B cell (primary cell): ENCODE measurements at regions not wholly inside any gene's neighbourhood (a gene's known extent, or its start where the extent isn't known, plus 50 kb on each side); places are given as distances from the start of the nearest gene placed in this dataset.

Source experiments
- ATAC-seq: fragments of 200-7000 bp; cut with Tn5 transposase; one replicate; pipeline ENCODE4 v1.10.0; 2021; ENCODE audit warnings: low read depth, mild to moderate bottlenecking, moderate number of reproducible peaks, moderate library complexity
- CTCF ChIA-PET: fragments of 350-600 bp; sonication (Branson Sonifier 250); formaldehyde crosslinking; loops from one replicate; lab custom pipeline; 2021; ENCODE audit warnings: antibody characterized with exemption, inconsistent platforms; lab: Charles Lee
- POLR2A ChIA-PET: fragments of 350-600 bp; sonication (Branson Sonifier 250); formaldehyde crosslinking; loops from one replicate; lab custom pipeline; 2021; ENCODE audit warnings: antibody characterized with exemption; lab: Charles Lee
- DNase-seq: peaks from one replicate; pipeline ENCODE4 v3.0.0; 2013
- H2AFZ ChIP-seq: 2 replicates; pipeline ENCODE4 v1.6.1; 2012; ENCODE audit warnings: mild to moderate bottlenecking, low read depth, low read length; ENCODE audit not compliant: insufficient read depth, poor library complexity, severe bottlenecking
- H3K27ac ChIP-seq, 2 donors: 1 replicate in 1 of 2; 2 replicates in 1 of 2; pipeline ENCODE4 v1.5.1; 2012 to 2013; ENCODE audit warnings: low read length in 2 of 2, mild to moderate bottlenecking in 2 of 2, moderate library complexity in 1 of 2
- H3K27me3 ChIP-seq, 4 experiments: fragments of 200-600 bp in 1 of 4; sonication (generic) in 1 of 4; replicated peaks in 1 of 4; 1 replicate in 2 of 4; 2 replicates in 2 of 4; pipeline versions ENCODE4 v1.6.1 to v1.7.0; 2013 to 2016; ENCODE audit warnings: low read length in 3 of 4, mild to moderate bottlenecking in 2 of 4, mixed read lengths in 1 of 4, moderate library complexity in 1 of 4; ENCODE audit not compliant: insufficient read depth in 4 of 4, control insufficient read depth in 3 of 4; ENCODE audit errors: control extremely low read depth in 1 of 4
- H3K36me3 ChIP-seq, 2 experiments: replicated peaks in 1 of 2; 1 replicate in 1 of 2; 2 replicates in 1 of 2; pipeline versions ENCODE4 v1.6.1 to v1.7.1; 2013; ENCODE audit warnings: low read length in 1 of 2; ENCODE audit not compliant: insufficient read depth in 2 of 2, control insufficient read depth in 1 of 2; ENCODE audit errors: control extremely low read depth in 1 of 2, extremely low read depth in 1 of 2
- H3K4me1 ChIP-seq, 2 donors: fragments of 200-600 bp in 1 of 2; sonication (generic) in 1 of 2; 1 replicate in 1 of 2; 2 replicates in 1 of 2; pipeline versions ENCODE4 v1.5.1 to v1.6.1; 2013 to 2017; ENCODE audit warnings: low read length in 2 of 2; ENCODE audit not compliant: control insufficient read depth in 2 of 2, insufficient read depth in 2 of 2
- H3K4me2 ChIP-seq: replicated peaks from 2 replicates; pipeline ENCODE3; 2012; ENCODE audit warnings: mild to moderate bottlenecking, low read depth, low read length; ENCODE audit not compliant: poor library complexity, severe bottlenecking
- H3K4me3 ChIP-seq, 5 experiments: fragments of 200-600 bp in 1 of 5; sonication (generic) in 1 of 5; 1 replicate in 3 of 5; 2 replicates in 2 of 5; pipeline versions ENCODE4 v1.5.1 to v1.7.0; 2011 to 2016; ENCODE audit warnings: low read length in 4 of 5, mild to moderate bottlenecking in 4 of 5, low read depth in 2 of 5, control low read depth in 1 of 5, moderate library complexity in 1 of 5; ENCODE audit not compliant: insufficient read depth in 1 of 5; ENCODE audit errors: control extremely low read depth in 1 of 5, extremely low read depth in 1 of 5
- H3K79me2 ChIP-seq: fragments of 200-600 bp; sonication (generic); one replicate; pipeline ENCODE4 v1.6.0; 2016; ENCODE audit warnings: low read length; ENCODE audit not compliant: control insufficient read depth, insufficient read depth
- H3K9ac ChIP-seq: fragments of 200-600 bp; sonication (generic); 2 replicates; pipeline ENCODE4 v1.6.1; 2017; ENCODE audit warnings: mild to moderate bottlenecking, low read length, moderate library complexity
- H3K9me3 ChIP-seq, 3 donors: one replicate each; pipeline versions ENCODE4 v1.6.1 to v1.7.1; 2013; ENCODE audit warnings: low read length in 2 of 3; ENCODE audit not compliant: control insufficient read depth in 2 of 3, insufficient read depth in 1 of 3; ENCODE audit errors: control extremely low read depth in 1 of 3
- H4K20me1 ChIP-seq: 2 replicates; pipeline ENCODE4 v1.6.0; 2012; ENCODE audit warnings: mild to moderate bottlenecking, low read length; ENCODE audit not compliant: insufficient read depth, control insufficient read depth, poor library complexity, severe bottlenecking
- H3K27ac Mint-ChIP-seq: one replicate; pipeline ENCODE4 v1.8.0; 2021; ENCODE audit warnings: mixed read lengths
- H3K27me3 Mint-ChIP-seq: one replicate; pipeline ENCODE4 v1.8.0; 2021; ENCODE audit warnings: mixed read lengths
- H3K4me1 Mint-ChIP-seq: one replicate; pipeline ENCODE4 v1.8.0; 2021; ENCODE audit warnings: mixed read lengths
- H3K4me3 Mint-ChIP-seq: one replicate; pipeline ENCODE4 v1.8.0; 2021; ENCODE audit warnings: mixed read lengths
- H3K9me3 Mint-ChIP-seq: one replicate; pipeline ENCODE4 v1.8.0; 2022; ENCODE audit warnings: mixed read lengths; ENCODE audit not compliant: insufficient read depth
- CTCF ChIP-seq: fragments of 200-600 bp; IDR thresholded peaks from one replicate; pipeline ENCODE4 v1.8.0; 2022; ENCODE audit warnings: antibody characterized with exemption, mild to moderate bottlenecking
- EZH2 ChIP-seq: IDR thresholded peaks from 2 replicates; pipeline ENCODE4 v1.6.1; 2012; ENCODE audit warnings: borderline replicate concordance, low read depth, mild to moderate bottlenecking, moderate library complexity, low read length; ENCODE audit not compliant: insufficient read depth, poor library complexity, severe bottlenecking
- WGBS: methylation state at CpG from one replicate; pipeline ENCODE4 v1.1.5; 2013; ENCODE audit warnings: missing lambda C conversion rate; ENCODE audit not compliant: insufficient coverage; 5-methylcytosine and 5-hydroxymethylcytosine counted together
- intact Hi-C: fragments of 100-400 bp; cut with micrococcal nuclease; formaldehyde crosslinking; loops from one replicate; pipeline ENCODE4 v1.10.0; 2022

GRCh38 chr9:96085491-96086143 lies 210.1 kb downstream of the ERCC6L2 start:
- POLR2A ChIA-PET = no interaction called here
- ATAC-seq (no peak), DNase-seq (no peak)
- Mint-ChIP-seq H3K4me3 (no peak overlapping the region), H3K27ac (no peak overlapping the region), H3K9me3 (peaks cover under 1% of the 10 kb centered on the region), H3K4me1 (no peaks in the 10 kb centered on the region), H3K27me3 (peaks cover 11% of the 10 kb centered on the region)
- Histone ChIP-seq H3K27ac (no peak overlapping the region), H3K9ac (no peak overlapping the region), H3K9me3 (peaks cover 0 to 5% (median 0%) of the 10 kb centered on the region in 3 donors), H3K4me1 (no peaks in the 10 kb centered on the region), H3K4me3 (no peak overlapping the region), H4K20me1 (no peaks in the 10 kb centered on the region), H3K27me3 (no peaks in the 10 kb centered on the region), H2AFZ (no peak overlapping the region), H3K79me2 (no peaks in the 10 kb centered on the region), H3K4me2 (no peak overlapping the region), H3K36me3 (no peaks in the 10 kb centered on the region)
- CTCF ChIA-PET = no interaction called here
- no peak for TF ChIP-seq CTCF
- no peak for TF ChIP-seq EZH2
- intact Hi-C loops = no loop called here
- WGBS = 85% methylated on average over 17 of the region's 17 CpGs

GRCh38 chr9:96084331-96084734 lies 208.8 kb downstream of the ERCC6L2 start:
- POLR2A ChIA-PET = no interaction called here
- Histone ChIP-seq H2AFZ (no peak overlapping the region), H3K27ac (no peak overlapping the region), H3K4me3 (no peak overlapping the region), H3K9me3 (peaks cover 0 to 5% (median 0%) of the 10 kb centered on the region in 3 donors), H3K27me3 (no peaks in the 10 kb centered on the region), H3K9ac (no peak overlapping the region), H3K79me2 (no peaks in the 10 kb centered on the region), H3K4me2 (no peak overlapping the region), H4K20me1 (no peaks in the 10 kb centered on the region), H3K36me3 (no peaks in the 10 kb centered on the region), H3K4me1 (no peaks in the 10 kb centered on the region)
- ATAC-seq (no peak), DNase-seq (no peak)
- Mint-ChIP-seq H3K4me3 (no peak overlapping the region), H3K27me3 (peaks cover 14% of the 10 kb centered on the region), H3K9me3 (no peaks in the 10 kb centered on the region), H3K27ac (no peak overlapping the region), H3K4me1 (no peaks in the 10 kb centered on the region)
- TF ChIP-seq EZH2 (no peak), CTCF (no peak)
- 86% methylated on average over 1 of the region's 4 CpGs for WGBS
- CTCF ChIA-PET = no interaction called here
- intact Hi-C loops = no loop called here
